ENCODE measurements at regions not wholly inside any gene's neighbourhood (a gene's known extent, or its start where the extent isn't known, plus 50 kb on each side); places are given as distances from the start of the nearest gene placed in this dataset.

DNA sequence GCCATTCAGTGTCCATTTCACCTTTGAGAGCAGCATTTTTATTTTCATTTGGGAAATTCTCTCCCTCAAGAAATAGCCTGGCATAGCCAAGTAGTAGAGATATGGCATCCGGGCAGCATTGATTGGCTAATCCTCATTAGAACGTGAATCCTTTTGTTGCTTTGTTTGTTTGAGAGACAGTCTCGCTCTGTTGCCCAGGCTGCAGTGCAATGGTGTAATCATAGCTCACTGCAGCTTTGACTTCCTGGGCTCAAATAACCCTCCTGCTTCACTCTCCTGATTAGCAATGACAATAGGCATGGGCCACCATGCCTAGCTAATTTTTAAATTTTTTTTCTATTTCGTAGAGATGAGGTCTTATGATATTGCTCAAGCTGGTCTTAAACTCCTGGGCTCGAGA is 1174.9 kb upstream of the AUTS2 start:
- TF ChIP-seq, protein P1, sequence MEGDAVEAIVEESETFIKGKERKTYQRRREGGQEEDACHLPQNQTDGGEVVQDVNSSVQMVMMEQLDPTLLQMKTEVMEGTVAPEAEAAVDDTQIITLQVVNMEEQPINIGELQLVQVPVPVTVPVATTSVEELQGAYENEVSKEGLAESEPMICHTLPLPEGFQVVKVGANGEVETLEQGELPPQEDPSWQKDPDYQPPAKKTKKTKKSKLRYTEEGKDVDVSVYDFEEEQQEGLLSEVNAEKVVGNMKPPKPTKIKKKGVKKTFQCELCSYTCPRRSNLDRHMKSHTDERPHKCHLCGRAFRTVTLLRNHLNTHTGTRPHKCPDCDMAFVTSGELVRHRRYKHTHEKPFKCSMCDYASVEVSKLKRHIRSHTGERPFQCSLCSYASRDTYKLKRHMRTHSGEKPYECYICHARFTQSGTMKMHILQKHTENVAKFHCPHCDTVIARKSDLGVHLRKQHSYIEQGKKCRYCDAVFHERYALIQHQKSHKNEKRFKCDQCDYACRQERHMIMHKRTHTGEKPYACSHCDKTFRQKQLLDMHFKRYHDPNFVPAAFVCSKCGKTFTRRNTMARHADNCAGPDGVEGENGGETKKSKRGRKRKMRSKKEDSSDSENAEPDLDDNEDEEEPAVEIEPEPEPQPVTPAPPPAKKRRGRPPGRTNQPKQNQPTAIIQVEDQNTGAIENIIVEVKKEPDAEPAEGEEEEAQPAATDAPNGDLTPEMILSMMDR (IDR thresholded peaks at IDR 0.05; ENCODE audit: insufficient read depth, low read depth, low read length, missing control alignments): no peak

DNA sequence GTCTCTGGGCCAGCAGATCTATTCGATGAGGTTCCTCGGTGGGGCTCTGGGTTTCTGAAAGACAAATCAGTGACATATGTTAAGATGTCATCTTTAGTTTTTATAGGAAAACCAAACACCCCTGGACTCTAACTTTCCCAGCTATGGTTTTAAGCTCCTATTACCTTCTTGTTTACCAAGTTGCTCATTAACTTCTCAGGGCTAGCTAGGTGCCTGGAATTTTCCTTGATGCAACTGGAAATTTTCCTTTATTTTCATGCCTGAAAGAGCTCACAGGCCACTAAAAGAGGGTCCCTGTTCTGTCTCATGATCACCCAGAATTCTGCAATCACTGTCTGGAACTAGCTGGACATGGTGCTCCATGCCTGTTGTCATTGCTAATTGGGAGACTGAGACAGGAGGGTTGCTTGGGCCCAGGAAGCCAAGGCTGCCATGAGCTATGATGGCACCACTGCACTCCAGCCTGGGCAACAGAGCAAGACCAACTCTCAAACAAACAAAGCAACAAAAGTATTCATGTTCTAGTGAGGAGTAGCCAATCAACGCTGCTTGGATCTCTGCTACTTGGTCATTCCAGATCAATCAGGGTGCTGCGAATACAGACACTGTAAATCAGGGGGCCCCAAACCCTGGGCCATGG is 1173.5 kb upstream of the AUTS2 start:
- TF ChIP-seq, protein P1 (IDR thresholded peaks at IDR 0.05; ENCODE audit: insufficient read depth, low read depth, low read length, missing control alignments): no peak
- no peak overlapping the region for H3K4me3 ChIP-seq (ENCODE audit: low read depth, low read length)
- DNase-seq (ENCODE audit: low read depth): no peak

More for the DNA sequence above, 1174.9 kb upstream of the AUTS2 start:
- no peak for DNase-seq (ENCODE audit: low read depth)
- H3K4me3 ChIP-seq (ENCODE audit: low read depth, low read length): no peak overlapping the region

DNA sequence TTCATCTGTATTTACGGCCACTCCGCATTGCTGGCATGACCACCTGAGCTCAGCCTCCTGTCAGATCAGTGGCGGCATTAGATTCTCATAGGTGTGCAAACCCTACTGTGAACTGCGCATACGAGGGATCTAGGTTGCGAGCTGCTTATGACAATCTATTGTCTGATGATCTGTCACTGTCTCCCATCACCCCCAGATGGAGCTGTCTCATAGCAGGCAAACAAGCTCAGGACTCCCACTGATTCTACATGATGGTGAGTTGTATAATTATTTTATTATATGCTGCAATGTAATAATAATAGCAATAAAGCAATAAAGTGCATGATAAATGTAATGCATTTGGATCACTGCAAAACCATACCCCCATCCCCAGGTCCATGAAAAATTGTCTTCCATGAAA is 1172.9 kb upstream of the AUTS2 start:
- DNase-seq (ENCODE audit: low read depth): no peak
- H3K4me3 ChIP-seq (ENCODE audit: low read depth, low read length): no peak overlapping the region
- TF ChIP-seq, protein P1 (IDR thresholded peaks at IDR 0.05; ENCODE audit: insufficient read depth, low read depth, low read length, missing control alignments): no peak

DNA sequence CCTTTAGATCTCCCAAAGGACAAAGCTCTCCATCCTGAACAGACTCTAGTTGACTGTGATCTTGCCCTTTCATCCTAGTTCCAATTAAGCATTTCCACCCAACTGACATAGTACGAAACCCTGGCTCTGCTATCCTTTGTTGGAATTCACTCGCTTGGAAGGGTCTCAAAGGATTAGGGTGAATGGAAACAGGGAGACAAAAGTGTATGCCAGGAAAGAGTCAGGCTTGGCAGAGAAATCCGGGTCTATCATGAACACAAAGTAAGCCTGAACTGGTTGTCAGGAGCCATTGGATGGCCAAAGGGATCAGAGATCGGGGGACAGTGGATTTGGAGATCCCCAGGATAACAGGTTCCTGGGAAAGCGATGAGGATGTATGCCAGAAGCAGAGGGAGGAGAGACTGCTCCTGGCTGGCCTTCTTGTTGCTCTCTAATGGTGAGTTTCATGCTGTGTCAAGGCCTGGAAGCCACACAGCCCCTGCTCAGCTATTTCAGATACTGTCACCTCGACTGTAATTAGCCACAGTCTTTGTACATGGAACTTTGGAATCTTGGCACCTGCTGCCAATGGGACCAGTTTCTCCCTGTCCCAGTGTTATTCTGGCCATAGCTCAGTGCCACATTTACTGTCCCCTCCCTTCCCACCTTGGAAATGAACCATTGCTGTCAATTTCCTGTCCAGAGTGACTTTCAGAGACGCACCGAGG is 1168.7 kb upstream of the AUTS2 start:
- TF ChIP-seq, protein P1 (IDR thresholded peaks at IDR 0.05; ENCODE audit: insufficient read depth, low read depth, low read length, missing control alignments): no peak

GRCh38 chr7:68432585-68432984 is 1165.7 kb upstream of the AUTS2 start:
- TF ChIP-seq, protein P1 (IDR thresholded peaks at IDR 0.05; ENCODE audit: insufficient read depth, low read depth, low read length, missing control alignments): no peak
- DNase-seq (ENCODE audit: low read depth): no peak
- no peak overlapping the region for H3K4me3 ChIP-seq (ENCODE audit: low read depth, low read length)

More for the DNA sequence above, 1168.7 kb upstream of the AUTS2 start:
- H3K4me3 ChIP-seq (ENCODE audit: low read depth, low read length): no peak overlapping the region
- DNase-seq (ENCODE audit: low read depth): no peak

DNA sequence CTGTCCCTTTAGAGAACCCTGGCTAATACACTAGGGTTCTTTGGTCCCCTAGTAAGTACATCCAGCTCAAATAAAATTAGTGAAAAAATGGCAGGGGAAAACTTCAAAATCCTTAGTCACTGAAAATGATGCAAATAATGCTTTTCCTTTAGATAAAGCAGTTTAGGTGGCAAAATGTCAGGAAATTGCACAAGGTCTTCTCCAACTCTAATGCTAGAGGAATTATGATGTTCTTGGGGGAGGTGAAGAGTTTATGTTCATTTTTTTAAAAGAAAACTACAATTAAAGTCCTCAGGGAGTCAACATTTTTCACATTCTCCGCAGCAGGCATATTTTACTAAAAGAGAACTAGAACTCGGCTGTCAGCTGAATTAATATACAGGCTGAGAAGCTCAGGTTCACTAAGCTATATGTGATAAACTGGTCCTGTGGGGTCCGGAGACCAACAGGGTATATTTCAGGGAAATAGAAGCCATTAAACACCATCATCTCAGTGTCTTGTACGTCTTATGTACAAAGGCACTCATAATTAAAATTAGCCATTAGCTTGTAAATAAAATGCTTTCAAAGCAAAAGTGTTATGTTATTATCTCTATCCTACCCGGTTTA is 1164.7 kb upstream of the AUTS2 start:
- TF ChIP-seq, protein P1 (IDR thresholded peaks at IDR 0.05; ENCODE audit: insufficient read depth, low read depth, low read length, missing control alignments): no peak
- DNase-seq (ENCODE audit: low read depth): no peak
- H3K4me3 ChIP-seq (ENCODE audit: low read depth, low read length): no peak overlapping the region

Data from GM12865 (cell line).